GM12865 (cell line): ENCODE measurements at regions not wholly inside any gene's neighbourhood (a gene's known extent, or its start where the extent isn't known, plus 50 kb on each side); places are given as distances from the start of the nearest gene placed in this dataset.
"Not testable (repeated sequence)": the region's sequence is repeated elsewhere in the genome, so short reads cannot be mapped to it uniquely, and the experiment has no call there.

Experiments used
- DNase-seq: peaks from one replicate; pipeline ENCODE4 v3.0.0; 2010; ENCODE audit warnings: low read depth
- H3K4me3 ChIP-seq: 2 replicates; pipeline ENCODE4 v1.5.1; 2011; ENCODE audit warnings: mild to moderate bottlenecking, low read depth, low read length, control low read depth
- TF ChIP-seq, protein P1 (sequence below): IDR thresholded peaks from 2 replicates; pipeline ENCODE4 v1.5.1; 2011; ENCODE audit warnings: low read length, control low read depth, low read depth, inconsistent platforms; ENCODE audit not compliant: insufficient read depth; ENCODE audit errors: missing control alignments

DNA sequence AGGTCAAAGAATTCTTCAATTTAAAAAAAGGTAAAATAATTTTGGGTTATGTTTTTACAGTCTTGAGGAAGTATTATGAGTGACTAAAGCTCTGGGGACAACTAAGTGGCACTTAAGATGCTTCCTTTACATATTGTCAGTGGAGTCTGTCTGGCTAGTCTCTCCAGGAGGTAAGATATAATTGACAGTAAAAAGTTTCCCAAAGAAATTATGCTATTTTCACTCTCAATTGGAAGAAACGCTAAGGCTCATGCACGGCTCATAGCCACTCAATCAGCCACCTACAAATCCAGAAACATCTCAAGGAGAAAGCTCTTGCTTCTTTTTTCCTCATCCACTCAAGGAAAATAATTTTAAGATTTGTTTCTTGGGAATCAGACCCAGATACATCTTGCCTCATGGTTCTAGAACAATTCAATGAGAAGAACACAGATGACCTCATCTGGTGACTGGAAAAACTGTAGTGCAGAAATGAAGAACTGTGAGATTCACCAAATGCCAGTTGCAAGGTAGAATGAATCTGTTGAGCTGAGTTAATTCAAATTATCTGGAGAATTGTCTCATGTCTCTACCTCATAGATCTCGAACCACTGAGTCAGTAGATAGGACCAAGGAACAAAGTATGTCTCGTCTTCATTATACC lies 252.9 kb downstream of the TPBG start:
- DNase-seq, result no peak
- H3K4me3 ChIP-seq, result no peak overlapping the region
- TF ChIP-seq, protein P1, sequence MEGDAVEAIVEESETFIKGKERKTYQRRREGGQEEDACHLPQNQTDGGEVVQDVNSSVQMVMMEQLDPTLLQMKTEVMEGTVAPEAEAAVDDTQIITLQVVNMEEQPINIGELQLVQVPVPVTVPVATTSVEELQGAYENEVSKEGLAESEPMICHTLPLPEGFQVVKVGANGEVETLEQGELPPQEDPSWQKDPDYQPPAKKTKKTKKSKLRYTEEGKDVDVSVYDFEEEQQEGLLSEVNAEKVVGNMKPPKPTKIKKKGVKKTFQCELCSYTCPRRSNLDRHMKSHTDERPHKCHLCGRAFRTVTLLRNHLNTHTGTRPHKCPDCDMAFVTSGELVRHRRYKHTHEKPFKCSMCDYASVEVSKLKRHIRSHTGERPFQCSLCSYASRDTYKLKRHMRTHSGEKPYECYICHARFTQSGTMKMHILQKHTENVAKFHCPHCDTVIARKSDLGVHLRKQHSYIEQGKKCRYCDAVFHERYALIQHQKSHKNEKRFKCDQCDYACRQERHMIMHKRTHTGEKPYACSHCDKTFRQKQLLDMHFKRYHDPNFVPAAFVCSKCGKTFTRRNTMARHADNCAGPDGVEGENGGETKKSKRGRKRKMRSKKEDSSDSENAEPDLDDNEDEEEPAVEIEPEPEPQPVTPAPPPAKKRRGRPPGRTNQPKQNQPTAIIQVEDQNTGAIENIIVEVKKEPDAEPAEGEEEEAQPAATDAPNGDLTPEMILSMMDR, result no peak

DNA sequence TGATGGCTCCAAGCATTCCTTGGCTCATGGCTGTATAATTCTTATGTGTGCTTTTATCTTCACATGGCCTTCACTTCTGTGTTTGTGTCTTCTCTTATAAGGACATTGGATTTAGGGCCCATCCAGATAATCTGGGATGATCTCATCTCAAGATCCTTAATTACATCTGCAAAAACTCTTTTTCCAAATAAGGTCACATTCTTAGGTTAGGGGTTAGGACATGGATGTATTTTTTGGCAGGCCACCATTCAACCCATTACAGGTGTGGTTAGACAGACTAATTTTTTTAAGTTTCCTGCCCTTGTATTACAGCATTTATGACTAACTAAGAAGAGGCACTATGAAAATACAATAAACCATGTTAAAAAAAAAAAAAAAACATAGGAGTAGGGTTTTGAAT lies 254.0 kb downstream of the TPBG start:
- no peak for DNase-seq
- TF ChIP-seq, protein P1, result no peak
- no peak overlapping the region for H3K4me3 ChIP-seq

DNA sequence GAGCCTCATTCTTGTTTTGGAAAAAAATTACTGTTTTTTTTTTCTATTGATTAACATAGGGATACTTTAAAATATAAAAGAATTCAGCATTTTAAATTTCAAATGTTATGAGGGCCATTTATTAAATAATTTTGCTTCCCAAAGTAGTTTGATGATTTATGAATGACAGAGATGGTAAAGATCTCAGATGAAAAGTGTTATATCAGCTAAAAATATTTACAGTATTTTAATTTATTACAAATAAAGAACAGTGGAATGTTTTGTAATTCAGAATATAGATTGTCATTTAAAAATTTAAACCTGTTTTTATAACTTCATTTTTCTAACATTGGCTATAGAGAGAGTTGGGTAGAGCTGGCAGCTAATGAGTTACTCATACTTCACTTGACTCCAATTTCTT lies 256.0 kb downstream of the TPBG start:
- TF ChIP-seq, protein P1, result no peak
- no peak for DNase-seq
- H3K4me3 ChIP-seq, result no peak overlapping the region

DNA sequence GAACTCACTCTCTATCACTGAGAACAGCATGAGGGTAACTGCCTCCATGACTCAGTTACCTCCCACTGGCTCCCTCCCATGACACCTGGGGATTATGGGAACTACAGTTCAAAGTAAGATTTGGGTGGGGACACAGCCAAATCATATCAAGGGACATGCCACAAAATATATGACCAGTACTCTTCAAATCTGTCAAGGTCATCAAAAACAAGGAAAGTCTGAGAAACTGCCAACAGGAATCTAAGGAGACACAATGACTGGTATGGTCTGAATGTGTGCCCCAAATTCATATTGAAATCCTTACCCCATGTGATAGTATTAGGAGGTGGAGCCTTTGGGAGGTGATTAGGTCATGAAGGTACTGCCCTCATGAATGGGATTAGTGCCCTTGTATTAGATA lies 258.8 kb downstream of the TPBG start:
- no peak overlapping the region for H3K4me3 ChIP-seq
- TF ChIP-seq, protein P1, result no peak
- DNase-seq, result no peak

DNA sequence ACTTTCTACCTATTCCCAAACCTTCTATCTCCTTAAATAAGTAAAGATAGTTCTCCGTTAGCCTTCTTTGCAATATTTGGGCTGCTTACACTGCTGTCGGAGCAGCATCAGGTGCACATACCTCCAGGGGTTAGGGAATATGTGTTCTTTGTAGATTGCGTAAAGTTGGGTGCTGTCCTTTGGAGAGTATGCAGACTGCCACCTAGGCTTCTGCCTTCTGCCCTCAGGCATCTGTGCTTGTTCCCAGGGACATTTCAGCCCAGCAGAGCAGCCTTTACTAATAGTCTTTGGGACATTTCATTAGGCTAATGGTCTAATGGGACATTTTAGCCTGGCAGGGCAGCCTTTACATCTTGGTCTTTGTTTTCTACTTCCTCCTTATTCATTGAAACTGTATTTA lies 260.6 kb downstream of the TPBG start:
- TF ChIP-seq, protein P1, result no peak
- H3K4me3 ChIP-seq, result no peak overlapping the region
- no peak for DNase-seq

DNA sequence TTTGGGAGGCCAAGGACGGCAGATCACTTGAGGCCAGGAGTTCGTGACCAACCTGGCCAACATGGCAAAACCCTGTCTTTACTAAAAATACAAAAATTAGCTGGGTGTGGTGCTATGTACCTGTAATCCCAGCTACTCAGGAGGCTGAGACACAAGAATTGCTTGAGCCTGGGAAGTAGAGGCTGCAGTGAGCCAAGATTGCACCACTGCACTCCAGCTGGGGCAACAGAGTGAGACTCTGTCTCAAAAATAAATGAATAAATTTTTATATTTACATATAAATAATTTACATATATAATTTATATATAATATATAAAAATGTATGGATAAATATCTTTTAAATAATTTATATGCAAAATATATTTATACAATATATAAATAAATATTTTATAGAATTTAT lies 263.3 kb downstream of the TPBG start:
- not testable (repeated sequence) for DNase-seq, H3K4me3 ChIP-seq

DNA sequence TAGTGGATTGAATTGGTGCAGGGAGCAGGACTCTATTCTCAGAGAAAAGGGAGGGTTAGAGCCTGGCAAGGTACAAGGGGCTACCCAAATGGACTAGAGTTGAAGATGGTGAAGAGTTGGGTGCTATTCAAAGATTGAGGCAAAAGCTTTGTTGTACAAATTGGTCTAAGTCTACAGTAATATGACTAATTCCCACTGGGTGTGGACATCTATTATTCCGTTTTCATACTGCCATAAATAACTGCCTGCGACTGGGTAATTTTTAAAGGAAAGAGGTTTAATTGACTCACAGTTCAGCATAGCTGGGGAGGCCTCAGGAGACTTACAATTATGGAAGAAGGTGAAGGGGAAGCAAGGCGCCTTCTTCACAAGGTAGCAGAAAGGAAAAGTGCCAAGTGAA lies 266.3 kb downstream of the TPBG start:
- DNase-seq, result no peak
- TF ChIP-seq, protein P1, result no peak
- H3K4me3 ChIP-seq, result no peak overlapping the region
